HG03103 (cell line): ENCODE measurements at regions not wholly inside any gene's neighbourhood (a gene's known extent, or its start where the extent isn't known, plus 50 kb on each side); places are given as distances from the start of the nearest gene placed in this dataset.
"Not testable (repeated sequence)": the region's sequence is repeated elsewhere in the genome, so short reads cannot be mapped to it uniquely, and the experiment has no call there.

Experiments used
- ATAC-seq: cut with Tn5 transposase; IDR thresholded peaks from one replicate; pipeline ENCODE4 v1.9.1; 2021; ENCODE audit warnings: low read depth; ENCODE audit not compliant: unreplicated experiment

- no peak for ATAC-seq
These were observed 67.7 kb upstream of the SVIL start for GRCh38 chr10:29702273-29703164.

- no peak for ATAC-seq
These were observed 66.5 kb upstream of the SVIL start for GRCh38 chr10:29701306-29701705.

GRCh38 chr10:29699621-29700020 is 64.8 kb upstream of the SVIL start:
- ATAC-seq: no peak

- no peak for ATAC-seq
These were observed 64.2 kb upstream of the SVIL start for GRCh38 chr10:29698773-29699490.

GRCh38 chr10:29696581-29696980 is 61.8 kb upstream of the SVIL start:
- not testable (repeated sequence) for ATAC-seq

- no peak for ATAC-seq
These were observed 59.4 kb upstream of the SVIL start for GRCh38 chr10:29694121-29694520.

- ATAC-seq: no peak
These were observed 57.4 kb upstream of the SVIL start for GRCh38 chr10:29692121-29692539.

- ATAC-seq: no peak
These were observed 56.8 kb upstream of the SVIL start for GRCh38 chr10:29691564-29692072.

- no peak for ATAC-seq
These were observed 54.2 kb upstream of the SVIL start for GRCh38 chr10:29689001-29689400.

- ATAC-seq: no peak
These were observed 53.5 kb upstream of the SVIL start for GRCh38 chr10:29688230-29688661.

- ATAC-seq: no peak
These were observed 52.8 kb upstream of the SVIL start for GRCh38 chr10:29687421-29688164.

GRCh38 chr10:29685506-29685905 is 50.7 kb upstream of the SVIL start:
- no peak for ATAC-seq
